ENCODE measurements at regions not wholly inside any gene's neighbourhood (a gene's known extent, or its start where the extent isn't known, plus 50 kb on each side); places are given as distances from the start of the nearest gene placed in this dataset.

DNA sequence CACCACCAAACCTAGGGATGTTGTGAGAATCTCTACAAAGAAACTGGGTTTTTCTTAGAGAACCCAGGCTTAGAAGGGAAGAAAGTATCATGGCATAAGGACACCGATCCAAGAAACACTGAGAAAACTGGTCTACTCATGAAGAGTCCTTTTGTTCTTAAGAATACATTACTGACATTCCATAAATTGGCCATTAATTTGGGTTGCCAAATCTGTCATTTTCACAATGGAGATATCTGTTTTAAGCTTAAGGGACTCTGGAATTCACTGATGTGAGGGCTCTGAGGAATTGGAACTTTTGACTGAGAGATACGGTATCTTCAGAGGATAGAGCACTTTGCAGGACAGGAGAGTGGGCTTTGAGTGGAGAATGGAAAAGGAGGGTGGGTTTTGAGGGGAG is 315.3 kb upstream of the ZNF608 start:
- Mint-ChIP-seq H3K36me3 (ENCODE audit: low read depth) (no peaks in the 10 kb centered on the region), H3K27me3 (ENCODE audit: insufficient read depth) (no peaks in the 10 kb centered on the region), H3K4me1 (peaks cover 36% of the 10 kb centered on the region), H3K4me3 (no peak overlapping the region), H3K9me3 (no peaks in the 10 kb centered on the region), H3K27ac (no peak overlapping the region)
- Histone ChIP-seq H3K9me3 (ENCODE audit: control insufficient read depth, low read length) (no peaks in the 10 kb centered on the region), H3K4me3 (ENCODE audit: low read length) (no peak overlapping the region), H3K36me3 (ENCODE audit: control insufficient read depth, insufficient read depth, low read length) (no peaks in the 10 kb centered on the region), H3K4me1 (ENCODE audit: control insufficient read depth, insufficient read depth, low read length) (peaks cover 14% of the 10 kb centered on the region), H3K9ac (ENCODE audit: extremely low read depth, low read length, poor library complexity, severe bottlenecking) (no peak overlapping the region), H3K27ac (ENCODE audit: low read depth, low read length) (no peak overlapping the region), H3K27me3 (ENCODE audit: control insufficient read depth, insufficient read depth, low read length, poor library complexity, severe bottlenecking) (no peaks in the 10 kb centered on the region)
- WGBS, 2 experiments (ENCODE audit: insufficient coverage in 1 of 2, insufficient read length in 1 of 2): 81 to 93% methylated on average over 2 of the region's 2 CpGs
- DNase-seq: no peak
- TF ChIP-seq, protein P1, sequence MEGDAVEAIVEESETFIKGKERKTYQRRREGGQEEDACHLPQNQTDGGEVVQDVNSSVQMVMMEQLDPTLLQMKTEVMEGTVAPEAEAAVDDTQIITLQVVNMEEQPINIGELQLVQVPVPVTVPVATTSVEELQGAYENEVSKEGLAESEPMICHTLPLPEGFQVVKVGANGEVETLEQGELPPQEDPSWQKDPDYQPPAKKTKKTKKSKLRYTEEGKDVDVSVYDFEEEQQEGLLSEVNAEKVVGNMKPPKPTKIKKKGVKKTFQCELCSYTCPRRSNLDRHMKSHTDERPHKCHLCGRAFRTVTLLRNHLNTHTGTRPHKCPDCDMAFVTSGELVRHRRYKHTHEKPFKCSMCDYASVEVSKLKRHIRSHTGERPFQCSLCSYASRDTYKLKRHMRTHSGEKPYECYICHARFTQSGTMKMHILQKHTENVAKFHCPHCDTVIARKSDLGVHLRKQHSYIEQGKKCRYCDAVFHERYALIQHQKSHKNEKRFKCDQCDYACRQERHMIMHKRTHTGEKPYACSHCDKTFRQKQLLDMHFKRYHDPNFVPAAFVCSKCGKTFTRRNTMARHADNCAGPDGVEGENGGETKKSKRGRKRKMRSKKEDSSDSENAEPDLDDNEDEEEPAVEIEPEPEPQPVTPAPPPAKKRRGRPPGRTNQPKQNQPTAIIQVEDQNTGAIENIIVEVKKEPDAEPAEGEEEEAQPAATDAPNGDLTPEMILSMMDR (conservative IDR thresholded peaks at IDR 0.05): no peak

DNA sequence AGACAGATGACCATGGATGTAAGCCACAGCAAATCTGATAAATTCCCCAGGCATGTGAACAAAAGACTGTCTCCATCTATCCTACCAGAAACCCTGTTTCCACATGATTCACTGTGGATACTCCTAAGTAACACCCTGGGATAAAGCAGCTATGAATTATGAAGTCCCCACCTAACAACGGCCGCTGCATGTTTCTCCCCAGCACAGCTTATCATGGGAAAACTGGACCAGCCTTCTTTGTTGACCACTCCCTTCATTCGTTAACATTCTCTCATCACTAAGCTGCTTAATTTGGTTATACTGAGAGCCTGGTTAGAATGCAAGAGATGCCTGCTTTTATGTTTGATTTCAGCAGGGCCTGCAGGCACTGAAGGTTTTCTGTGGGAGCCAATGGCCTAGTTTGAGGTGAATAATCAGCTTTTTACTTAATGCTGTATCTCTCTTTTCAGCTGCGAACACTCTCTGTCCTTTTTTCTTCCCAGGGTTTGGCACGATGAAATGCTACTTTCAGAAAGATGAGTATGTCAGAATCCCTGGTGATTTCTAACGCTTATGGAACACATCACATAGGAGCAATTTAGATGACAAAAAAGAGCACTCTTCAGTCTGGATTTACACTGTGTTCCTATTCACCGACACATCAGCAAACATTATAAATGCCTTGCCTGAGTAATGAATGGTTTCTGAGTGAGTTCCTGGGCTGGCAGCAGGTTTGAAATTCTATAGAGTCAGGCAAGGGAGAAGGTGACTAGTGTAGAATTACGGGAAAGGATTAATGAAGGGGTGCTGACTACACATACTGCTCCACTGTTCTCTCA is 318.4 kb upstream of the ZNF608 start:
- Histone ChIP-seq H3K27me3 (ENCODE audit: control insufficient read depth, insufficient read depth, low read length, poor library complexity, severe bottlenecking) (no peaks in the 10 kb centered on the region), H3K36me3 (ENCODE audit: control insufficient read depth, insufficient read depth, low read length) (no peaks in the 10 kb centered on the region), H3K27ac (ENCODE audit: low read depth, low read length) (peak overlapping the region; percentile 7), H3K4me1 (ENCODE audit: control insufficient read depth, insufficient read depth, low read length) (peaks cover under 1% of the 10 kb centered on the region), H3K9ac (ENCODE audit: extremely low read depth, low read length, poor library complexity, severe bottlenecking) (no peak overlapping the region), H3K9me3 (ENCODE audit: control insufficient read depth, low read length) (peaks cover 6% of the 10 kb centered on the region), H3K4me3 (ENCODE audit: low read length) (no peak overlapping the region)
- Mint-ChIP-seq H3K36me3 (ENCODE audit: low read depth) (peaks cover 2% of the 10 kb centered on the region), H3K27ac (no peak overlapping the region), H3K4me1 (peaks cover 8% of the 10 kb centered on the region), H3K4me3 (no peak overlapping the region), H3K27me3 (ENCODE audit: insufficient read depth) (no peaks in the 10 kb centered on the region), H3K9me3 (peaks cover 10% of the 10 kb centered on the region)
- TF ChIP-seq, protein P1 (conservative IDR thresholded peaks at IDR 0.05): no peak
- WGBS, 2 experiments (ENCODE audit: insufficient coverage in 1 of 2, insufficient read length in 1 of 2): 78 to 84% methylated on average over 3 to 8 of the region's 8 CpGs
- no peak for DNase-seq

DNA sequence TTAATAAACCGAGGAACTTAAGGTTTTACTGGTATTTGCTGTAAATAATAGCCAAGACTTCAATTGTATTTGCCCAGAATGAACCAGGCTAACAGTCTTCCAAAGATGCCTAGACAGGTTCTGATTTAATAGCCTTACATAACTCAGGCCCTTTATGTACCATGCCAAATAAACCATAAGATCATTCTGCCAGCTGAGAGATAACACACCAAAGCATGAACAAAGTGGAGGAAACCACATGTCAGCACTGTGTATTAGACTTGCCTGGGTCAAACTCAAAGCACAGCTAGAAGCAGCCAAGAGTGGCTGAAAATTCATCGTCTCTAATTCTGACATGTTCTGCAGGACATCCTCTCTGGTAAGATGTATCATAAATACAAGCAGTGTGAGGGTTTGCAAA is 319.3 kb upstream of the ZNF608 start:
- no peak for DNase-seq
- Histone ChIP-seq H3K27me3 (ENCODE audit: control insufficient read depth, insufficient read depth, low read length, poor library complexity, severe bottlenecking) (no peaks in the 10 kb centered on the region), H3K27ac (ENCODE audit: low read depth, low read length) (no peak overlapping the region), H3K36me3 (ENCODE audit: control insufficient read depth, insufficient read depth, low read length) (no peaks in the 10 kb centered on the region), H3K9me3 (ENCODE audit: control insufficient read depth, low read length) (peaks cover 10% of the 10 kb centered on the region), H3K4me3 (ENCODE audit: low read length) (no peak overlapping the region), H3K4me1 (ENCODE audit: control insufficient read depth, insufficient read depth, low read length) (no peaks in the 10 kb centered on the region), H3K9ac (ENCODE audit: extremely low read depth, low read length, poor library complexity, severe bottlenecking) (no peak overlapping the region)
- H3K27ac Mint-ChIP-seq: no peak overlapping the region
- no peak overlapping the region for H3K4me3 Mint-ChIP-seq
- H3K36me3 Mint-ChIP-seq (ENCODE audit: low read depth): peaks cover 3% of the 10 kb centered on the region
- 95% methylated on average over 2 of the region's 2 CpGs; no CpG with 5 or more reads in 1 of the 2 experiments for WGBS, 2 experiments (ENCODE audit: insufficient coverage in 1 of 2, insufficient read length in 1 of 2)
- H3K4me1 Mint-ChIP-seq: peaks cover 8% of the 10 kb centered on the region
- TF ChIP-seq, protein P1 (conservative IDR thresholded peaks at IDR 0.05): no peak
- peaks cover 16% of the 10 kb centered on the region for H3K9me3 Mint-ChIP-seq
- no peaks in the 10 kb centered on the region for H3K27me3 Mint-ChIP-seq (ENCODE audit: insufficient read depth)
